ENCODE measurements at regions not wholly inside any gene's neighbourhood (a gene's known extent, or its start where the extent isn't known, plus 50 kb on each side); places are given as distances from the start of the nearest gene placed in this dataset.

- no peak for TF ChIP-seq ZNF384 (IDR thresholded peaks at IDR 0.05)
- no peak for TF ChIP-seq SP1 (IDR thresholded peaks at IDR 0.05)
- TF ChIP-seq HDGF (IDR thresholded peaks at IDR 0.05; ENCODE audit: borderline replicate concordance) = no peak
Observed at GRCh38 chr18:70405052-70405451, 116.2 kb downstream of the SOCS6 start.
